GF-D8 (cell line): ENCODE measurements at regions not wholly inside any gene's neighbourhood (a gene's known extent, or its start where the extent isn't known, plus 50 kb on each side); places are given as distances from the start of the nearest gene placed in this dataset.
"Not testable (repeated sequence)": the region's sequence is repeated elsewhere in the genome, so short reads cannot be mapped to it uniquely, and the experiment has no call there.

Source experiments
- DNase-seq: peaks from one replicate; lab custom pipeline; 2025; lab: John Stamatoyannopoulos, UW

GRCh38 chr7:34486371-34486770 lies 171.6 kb upstream of the NPSR1 start:
- no peak for DNase-seq

- no peak for DNase-seq
Measured at GRCh38 chr7:34487391-34488115, 170.5 kb upstream of the NPSR1 start.

- no peak for DNase-seq
Measured at GRCh38 chr7:34488766-34489165, 169.3 kb upstream of the NPSR1 start.

- no peak for DNase-seq
Measured at GRCh38 chr7:34491899-34492298, 166.1 kb upstream of the NPSR1 start.

DNA sequence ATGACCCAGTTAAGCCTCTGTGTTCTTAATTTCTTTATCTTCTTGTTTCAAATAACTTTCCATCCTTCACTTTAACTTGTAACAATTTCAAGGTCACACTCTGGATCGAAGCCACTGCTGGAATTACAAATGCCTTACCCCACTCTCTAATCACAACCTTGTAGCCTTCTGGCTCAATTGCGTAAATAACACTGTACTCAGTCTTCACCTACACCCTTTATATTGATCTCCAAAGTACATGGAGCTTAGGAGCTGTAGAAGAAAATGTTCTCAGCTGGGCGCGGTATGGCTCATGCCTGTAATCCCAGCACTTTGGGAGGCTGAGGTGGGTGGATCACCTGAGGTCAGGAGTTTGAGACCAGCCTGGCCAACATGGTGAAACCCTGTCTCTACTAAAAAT lies 164.3 kb upstream of the NPSR1 start:
- DNase-seq: no peak

DNA sequence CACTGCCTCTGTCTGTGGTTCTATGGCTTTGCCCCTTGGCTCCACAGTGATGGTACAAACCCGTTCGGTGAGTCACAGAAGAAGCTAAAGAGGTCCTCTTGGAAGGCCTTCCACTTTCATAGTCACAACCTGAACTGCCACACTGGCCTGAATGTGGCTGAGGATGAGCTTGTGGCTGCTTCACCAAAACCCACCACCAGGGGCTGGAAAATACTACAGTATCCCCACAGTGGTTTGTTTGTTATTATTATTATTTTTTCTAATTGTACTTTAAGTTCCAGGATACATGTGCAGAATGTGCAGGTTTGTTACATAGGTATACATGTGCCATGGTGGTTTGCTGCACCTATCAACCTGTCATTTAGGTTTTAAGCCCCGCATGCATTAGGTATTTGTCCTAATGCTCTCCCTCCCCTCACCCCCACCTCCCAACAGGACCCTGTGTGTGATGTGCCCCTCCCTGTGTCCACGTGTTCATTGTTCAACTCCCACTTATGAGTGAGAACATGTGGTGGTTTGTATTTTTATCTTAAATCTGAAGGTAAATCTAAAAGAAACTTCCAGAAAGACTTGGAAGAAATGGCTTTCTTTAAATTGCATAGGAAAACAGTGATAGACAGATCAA lies 160.8 kb upstream of the NPSR1 start:
- DNase-seq: no peak

DNA sequence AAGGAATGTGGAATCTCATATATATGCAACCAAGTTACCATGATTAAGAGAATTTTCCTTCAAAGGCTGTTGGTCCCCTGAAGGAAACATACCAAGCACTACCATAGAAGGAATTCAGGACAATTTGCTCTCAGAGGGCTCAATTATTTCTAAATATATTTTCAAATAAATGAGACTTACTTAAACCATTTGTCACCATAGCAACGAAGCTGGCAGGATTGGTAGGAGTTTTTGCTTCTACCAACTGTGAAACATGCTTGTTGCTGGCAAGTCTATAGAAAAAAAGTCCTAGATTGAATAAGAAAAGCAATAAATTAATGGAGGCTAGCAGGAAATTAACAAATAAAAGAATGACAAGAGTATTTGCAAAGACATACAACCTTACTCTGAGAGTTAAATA lies 156.9 kb upstream of the NPSR1 start:
- no peak for DNase-seq

DNA sequence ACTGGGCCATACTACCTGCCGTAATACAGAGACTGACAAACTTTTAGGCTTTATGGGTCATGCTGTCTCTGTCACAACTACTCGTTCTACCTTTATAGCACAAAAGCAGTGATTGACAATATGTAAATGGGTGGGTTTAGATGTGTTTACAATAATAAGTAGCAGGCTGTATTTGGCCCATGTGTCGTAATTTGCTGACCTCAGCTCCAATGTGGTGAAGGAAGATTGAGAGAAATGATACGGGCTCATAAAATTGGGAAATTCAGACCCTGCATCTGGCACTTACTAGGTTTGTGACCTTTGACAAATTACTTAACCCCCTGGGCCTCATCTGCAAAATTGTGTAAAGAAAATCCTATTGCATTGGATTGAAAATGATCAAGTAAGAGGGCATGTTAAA lies 150.8 kb upstream of the NPSR1 start:
- DNase-seq: no peak

GRCh38 chr7:34523226-34523918 lies 134.6 kb upstream of the NPSR1 start:
- no peak for DNase-seq

GRCh38 chr7:34530259-34530658 lies 127.8 kb upstream of the NPSR1 start:
- DNase-seq: no peak

DNA sequence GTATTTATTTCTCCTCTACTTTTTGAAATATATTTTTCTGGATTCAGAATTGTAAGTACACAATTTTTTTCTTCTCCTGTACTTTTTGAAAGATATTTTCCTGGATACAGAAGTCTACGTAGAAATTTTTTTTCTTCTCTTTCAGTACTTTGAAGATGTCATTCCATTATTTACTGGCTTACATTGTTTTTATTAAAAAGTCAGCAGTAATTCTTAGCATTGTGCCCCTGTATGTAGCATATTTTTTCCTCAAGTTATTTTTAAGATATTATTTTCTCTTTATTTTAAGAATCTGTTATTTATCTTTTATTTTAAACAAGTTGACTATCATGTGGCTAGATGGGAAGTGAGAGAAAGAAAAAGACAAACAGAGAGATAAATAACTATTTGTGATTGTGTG lies 119.0 kb upstream of the NPSR1 start:
- DNase-seq: no peak

DNA sequence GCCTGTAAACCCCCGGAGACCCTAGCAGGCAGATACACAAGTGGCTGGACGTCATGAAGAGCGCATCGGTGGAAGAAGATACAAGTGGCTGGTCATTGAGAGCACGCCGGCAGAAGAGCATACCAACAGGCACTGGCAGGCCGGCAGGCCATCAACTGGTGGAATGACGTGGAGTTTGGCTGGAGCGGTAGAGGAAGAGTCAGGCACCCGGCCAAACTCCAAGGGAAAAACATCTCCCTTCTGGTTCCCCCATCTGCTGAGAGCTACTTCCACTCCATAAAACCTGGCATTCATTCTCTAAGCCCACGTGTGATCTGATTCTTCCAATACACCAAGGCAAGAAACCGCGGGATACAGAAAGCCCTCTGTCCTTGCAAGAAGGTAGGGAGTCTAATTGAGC lies 113.4 kb upstream of the NPSR1 start:
- DNase-seq: no peak

- DNase-seq: no peak
Measured at GRCh38 chr7:34550996-34551395, 107.0 kb upstream of the NPSR1 start.

DNA sequence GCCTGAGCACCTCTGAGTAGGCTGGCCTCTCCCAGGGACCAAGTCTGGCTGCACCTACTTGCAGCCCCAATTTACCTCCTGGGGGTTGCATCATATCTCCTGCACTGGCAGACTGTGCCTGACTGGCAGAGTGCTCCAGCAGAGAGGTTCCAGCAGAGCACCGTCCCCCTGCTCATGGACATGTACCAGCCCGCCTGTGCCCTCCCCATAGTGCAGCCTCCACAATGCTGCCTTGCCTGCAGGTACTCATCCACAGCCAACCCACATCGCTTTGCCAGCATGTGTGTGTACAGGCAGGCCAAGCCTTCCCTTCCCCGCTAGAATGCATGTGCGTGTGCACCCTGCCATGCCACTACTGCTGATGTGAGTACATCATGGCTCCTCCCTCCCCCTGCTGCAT lies 105.5 kb upstream of the NPSR1 start:
- DNase-seq: no peak

DNA sequence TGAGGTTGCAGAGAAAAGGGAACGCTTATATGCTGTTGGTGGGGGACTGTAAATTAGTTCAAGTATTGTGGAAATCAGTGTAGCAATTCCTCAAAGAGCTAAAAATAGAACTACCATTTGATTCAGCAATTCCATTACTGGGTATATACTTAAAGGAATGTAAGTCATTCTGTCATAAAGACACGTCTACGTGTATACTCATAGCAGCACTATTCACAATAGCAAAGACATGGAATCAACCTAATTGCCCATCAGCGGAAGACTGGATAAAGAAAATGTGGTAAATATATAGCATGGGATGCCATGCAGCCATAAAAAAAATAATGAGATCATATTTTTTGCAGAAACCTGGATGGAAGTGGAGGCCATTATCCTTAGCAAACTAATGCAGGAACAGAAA lies 100.0 kb upstream of the NPSR1 start:
- no peak for DNase-seq

GRCh38 chr7:34564091-34564490 lies 93.9 kb upstream of the NPSR1 start:
- DNase-seq: no peak

DNA sequence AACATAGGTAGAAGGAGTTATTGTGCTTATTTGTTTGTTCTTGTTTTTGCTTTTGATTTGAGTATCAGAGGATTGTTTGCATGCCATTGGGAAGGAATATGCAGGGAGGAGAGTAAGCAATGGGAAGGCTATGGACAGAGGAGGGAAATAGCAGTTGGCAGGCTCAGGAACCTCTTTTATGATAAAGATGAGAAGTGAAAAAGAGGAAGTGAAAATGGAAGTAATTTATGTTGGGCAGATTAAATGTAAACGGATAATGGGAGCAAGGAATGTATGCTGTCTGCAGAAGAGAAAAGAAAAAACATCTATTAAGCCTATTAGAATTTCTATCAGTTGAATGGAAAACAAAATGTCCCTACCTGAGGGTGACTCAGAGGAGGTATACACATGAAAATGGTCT lies 90.1 kb upstream of the NPSR1 start:
- DNase-seq: no peak

DNA sequence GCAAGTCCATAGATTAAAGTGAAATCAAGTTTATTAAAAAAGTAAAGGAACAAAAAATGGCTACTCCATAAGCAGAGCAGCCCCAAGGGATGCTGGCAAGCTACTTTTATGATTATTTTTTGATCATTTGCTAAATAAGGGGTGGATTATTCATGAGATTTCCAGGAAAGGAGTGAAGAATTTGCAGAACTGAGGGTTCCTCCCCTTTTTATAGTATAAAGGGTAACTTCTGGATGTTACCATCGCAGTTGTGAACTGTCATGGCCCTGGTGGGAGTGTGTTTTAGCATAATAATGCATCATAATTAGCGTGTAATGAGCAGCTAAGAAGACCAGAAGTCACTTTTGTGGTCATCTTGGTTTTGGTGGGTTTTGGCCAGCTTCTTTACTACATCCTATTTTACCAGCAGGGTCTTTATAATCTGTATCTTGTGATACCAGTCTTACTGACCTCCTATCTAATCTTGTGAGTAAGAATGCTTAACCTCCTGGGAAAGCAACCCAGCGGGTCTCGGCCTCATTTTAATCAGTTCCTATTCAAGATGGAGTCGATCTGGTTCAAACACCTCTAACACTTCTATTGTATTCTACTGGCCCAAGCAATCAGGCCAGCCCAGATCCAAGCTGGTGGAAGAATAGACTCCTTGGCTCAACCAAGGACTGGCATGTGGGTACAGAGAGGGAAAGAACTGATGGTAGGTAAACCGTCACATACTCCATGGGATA lies 87.9 kb upstream of the NPSR1 start:
- DNase-seq: no peak

GRCh38 chr7:34575006-34575405 lies 83.0 kb upstream of the NPSR1 start:
- DNase-seq: no peak

- DNase-seq: not testable (repeated sequence)
Measured at GRCh38 chr7:34577934-34578333, 80.1 kb upstream of the NPSR1 start.

- DNase-seq: not testable (repeated sequence)
Measured at GRCh38 chr7:34581698-34582097, 76.3 kb upstream of the NPSR1 start.

DNA sequence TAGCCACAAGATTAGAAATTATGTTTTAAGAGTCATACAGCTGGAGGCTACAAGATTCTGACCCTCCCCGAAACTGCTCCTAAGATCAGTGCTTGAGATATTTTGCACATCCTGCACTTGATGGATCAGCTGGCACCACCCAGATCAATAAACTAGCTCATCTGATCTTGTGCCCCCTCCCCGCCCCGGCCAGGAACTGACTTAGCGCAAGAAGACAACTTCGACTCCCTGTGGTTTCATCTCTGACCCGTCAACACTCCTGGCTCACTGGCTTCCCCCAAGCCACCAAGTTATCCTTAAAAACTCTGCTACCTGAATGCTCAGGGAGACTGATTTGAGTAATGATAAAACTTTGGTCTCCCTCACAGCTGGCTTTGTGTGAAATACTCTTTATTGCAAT lies 73.5 kb upstream of the NPSR1 start:
- no peak for DNase-seq

DNA sequence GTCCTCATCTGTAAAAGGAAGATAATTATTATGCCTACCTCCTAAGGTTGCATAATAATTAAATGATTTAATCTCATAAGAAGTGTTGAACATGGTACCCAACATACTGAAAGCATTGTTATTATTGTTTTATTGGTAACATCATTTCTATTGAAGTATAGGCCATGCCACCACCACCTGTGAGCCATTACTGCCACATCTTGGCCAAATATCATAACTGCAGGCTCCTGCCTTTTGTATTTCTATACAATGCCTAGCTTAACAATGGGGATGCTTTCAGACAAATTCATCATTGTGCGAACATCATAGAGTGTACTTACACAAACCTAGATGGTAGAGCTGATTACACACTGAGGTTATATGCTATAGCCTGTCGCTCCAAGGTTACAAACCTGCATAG lies 61.1 kb upstream of the NPSR1 start:
- DNase-seq: no peak
